Mesothelial cell of epicardium (in vitro differentiated cells): ENCODE measurements at regions not wholly inside any gene's neighbourhood (a gene's known extent, or its start where the extent isn't known, plus 50 kb on each side); places are given as distances from the start of the nearest gene placed in this dataset.

Experiments used
- DNase-seq, 2 experiments: peaks; one replicate each; pipeline ENCODE4 v3.0.0; 2021; ENCODE audit warnings: low spot score in 2 of 2; ENCODE audit not compliant: unreplicated experiment in 2 of 2
- H3K27ac Mint-ChIP-seq: 2 replicates; pipeline ENCODE4 v1.8.0; 2021; ENCODE audit warnings: mixed read lengths
- H3K27me3 Mint-ChIP-seq: 2 replicates; pipeline ENCODE4 v1.8.0; 2021; ENCODE audit warnings: low read depth, mixed read lengths
- H3K36me3 Mint-ChIP-seq: 2 replicates; pipeline ENCODE4 v1.8.0; 2021; ENCODE audit warnings: mixed read lengths
- H3K4me1 Mint-ChIP-seq: 2 replicates; pipeline ENCODE4 v1.8.0; 2021; ENCODE audit warnings: mixed read lengths
- H3K4me3 Mint-ChIP-seq: 2 replicates; pipeline ENCODE4 v1.8.0; 2021; ENCODE audit warnings: mild to moderate bottlenecking, moderate library complexity, mixed read lengths
- H3K9me3 Mint-ChIP-seq: 2 replicates; pipeline ENCODE4 v1.8.0; 2021; ENCODE audit warnings: mixed read lengths
- CTCF ChIP-seq: fragments of 200-600 bp; sonication (generic); IDR thresholded peaks from one replicate; pipeline ENCODE4 v1.5.0; 2021; ENCODE audit warnings: antibody characterized with exemption; ENCODE audit not compliant: unreplicated experiment

GRCh38 chr2:222993920-222994650 is 57.9 kb upstream of the KCNE4 start:
- TF ChIP-seq CTCF = no peak
- Mint-ChIP-seq H3K36me3 (peaks cover 3% of the 10 kb centered on the region), H3K4me1 (peaks cover 19% of the 10 kb centered on the region), H3K27ac (peak overlapping the region; percentile 88), H3K4me3 (no peak overlapping the region), H3K9me3 (peaks cover 23% of the 10 kb centered on the region), H3K27me3 (no peaks in the 10 kb centered on the region)
- peak in 1 of 2 experiments; percentile 24 for DNase-seq

- no peak overlapping the region for H3K4me3 Mint-ChIP-seq
- DNase-seq = no peak
- H3K27ac Mint-ChIP-seq = no peak overlapping the region
- H3K4me1 Mint-ChIP-seq = peaks cover 19% of the 10 kb centered on the region
- no peak for TF ChIP-seq CTCF
- peaks cover 10% of the 10 kb centered on the region for H3K9me3 Mint-ChIP-seq
- H3K27me3 Mint-ChIP-seq = no peaks in the 10 kb centered on the region
- H3K36me3 Mint-ChIP-seq = peaks cover 1% of the 10 kb centered on the region
Observed at GRCh38 chr2:222998459-222998858, 53.5 kb upstream of the KCNE4 start.

- H3K9me3 Mint-ChIP-seq = peaks cover 10% of the 10 kb centered on the region
- H3K27me3 Mint-ChIP-seq = no peaks in the 10 kb centered on the region
- no peaks in the 10 kb centered on the region for H3K4me1 Mint-ChIP-seq
- no peak overlapping the region for H3K27ac Mint-ChIP-seq
- no peak overlapping the region for H3K4me3 Mint-ChIP-seq
- peaks cover 1% of the 10 kb centered on the region for H3K36me3 Mint-ChIP-seq
- DNase-seq = no peak
- TF ChIP-seq CTCF = no peak
Observed at GRCh38 chr2:223000872-223001796, 50.9 kb upstream of the KCNE4 start.

- Mint-ChIP-seq H3K27ac (no peak overlapping the region), H3K9me3 (peaks cover 10% of the 10 kb centered on the region), H3K4me3 (no peak overlapping the region), H3K36me3 (peaks cover 1% of the 10 kb centered on the region), H3K4me1 (no peaks in the 10 kb centered on the region), H3K27me3 (no peaks in the 10 kb centered on the region)
- DNase-seq = no peak
- TF ChIP-seq CTCF = no peak
Observed at GRCh38 chr2:223001797-223002175, 50.2 kb upstream of the KCNE4 start.
